ENCODE measurements at regions not wholly inside any gene's neighbourhood (a gene's known extent, or its start where the extent isn't known, plus 50 kb on each side); places are given as distances from the start of the nearest gene placed in this dataset.

- no peak for DNase-seq (ENCODE audit: low spot score)
Observed at GRCh38 chr14:75371297-75371696, 56.5 kb upstream of the JDP2 start.

GRCh38 chr14:75372260-75372659 is 55.6 kb upstream of the JDP2 start:
- no peak for DNase-seq (ENCODE audit: low spot score)

- DNase-seq (ENCODE audit: low spot score): no peak
Observed at GRCh38 chr14:75373133-75373532, 54.7 kb upstream of the JDP2 start.

- DNase-seq (ENCODE audit: low spot score): no peak
Observed at GRCh38 chr14:75373616-75374015, 54.2 kb upstream of the JDP2 start.

GRCh38 chr14:75374911-75375310 is 52.9 kb upstream of the JDP2 start:
- DNase-seq (ENCODE audit: low spot score): no peak

- DNase-seq (ENCODE audit: low spot score): no peak
Observed at GRCh38 chr14:75375983-75376382, 51.8 kb upstream of the JDP2 start.

Measured in SW480 (cell line).